PC-3 (cell line): ENCODE measurements at regions not wholly inside any gene's neighbourhood (a gene's known extent, or its start where the extent isn't known, plus 50 kb on each side); places are given as distances from the start of the nearest gene placed in this dataset.

ENCODE experiments used
- ATAC-seq: fragments of 200-7000 bp; cut with Tn5 transposase; 2 replicates; pipeline ENCODE4 v1.9.1; 2020; ENCODE audit warnings: mild to moderate bottlenecking, moderate library complexity
- BruUV-seq: library from RNA; stranded (reverse); fragments of 400-500 nt; replicated peaks from 2 replicates; lab custom pipeline; 2021; lab: Mats Ljungman, UMichigan
- CTCF ChIA-PET: fragments of 300-600 bp; sonication (Branson Sonifier 250); formaldehyde crosslinking; loops from one replicate; lab custom pipeline; 2022; ENCODE audit warnings: antibody characterized with exemption; lab: Charles Lee
- POLR2A ChIA-PET: fragments of 300-600 bp; sonication (Branson Sonifier 250); formaldehyde crosslinking; loops from one replicate; lab custom pipeline; 2022; ENCODE audit warnings: antibody characterized with exemption; ENCODE audit not compliant: unreplicated experiment; lab: Charles Lee
- DNase-seq: peaks from one replicate; pipeline ENCODE4 v3.0.0-alpha.2; 2015
- H2AFZ ChIP-seq: fragments of 300-600 bp; sonication (generic); 2 replicates; pipeline ENCODE4 v1.6.0; 2016; ENCODE audit warnings: antibody characterized with exemption, low read length
- H3F3A ChIP-seq: fragments of 300-600 bp; sonication (generic); one replicate; pipeline ENCODE4 v1.6.0; 2017; ENCODE audit warnings: antibody characterized with exemption, low read length, control low read depth, mild to moderate bottlenecking; ENCODE audit not compliant: unreplicated experiment
- H3K27ac ChIP-seq: fragments of 300-600 bp; sonication (generic); 2 replicates; pipeline ENCODE4 v1.5.1; 2016; ENCODE audit warnings: mild to moderate bottlenecking, low read length
- H3K27me3 ChIP-seq: fragments of 300-600 bp; sonication (generic); 2 replicates; pipeline ENCODE4 v1.6.1; 2016; ENCODE audit warnings: low read length, mixed read lengths
- H3K36me3 ChIP-seq: fragments of 300-600 bp; sonication (generic); 2 replicates; pipeline ENCODE4 v1.6.1; 2016; ENCODE audit warnings: low read depth, mixed run types, low read length, mixed read lengths
- H3K4me1 ChIP-seq: fragments of 300-600 bp; sonication (generic); 2 replicates; pipeline ENCODE4 v1.5.1; 2016; ENCODE audit warnings: low read length; ENCODE audit not compliant: insufficient read depth
- H3K4me2 ChIP-seq: fragments of 300-600 bp; sonication (generic); 2 replicates; pipeline ENCODE4 v1.6.0; 2016; ENCODE audit warnings: low read length
- H3K4me3 ChIP-seq: fragments of 300-600 bp; sonication (generic); 2 replicates; pipeline ENCODE4 v1.5.1; 2016; ENCODE audit warnings: mild to moderate bottlenecking, low read length, mixed read lengths
- H3K79me2 ChIP-seq: fragments of 300-600 bp; sonication (generic); 2 replicates; pipeline ENCODE4 v1.6.1; 2017; ENCODE audit warnings: low read length, mixed read lengths
- H3K9ac ChIP-seq: fragments of 300-600 bp; sonication (generic); 2 replicates; pipeline ENCODE4 v1.6.0; 2016; ENCODE audit warnings: mild to moderate bottlenecking, low read length
- H3K9me2 ChIP-seq: fragments of 300-600 bp; sonication (generic); replicated peaks from 2 replicates; pipeline ENCODE4 v1.6.1; 2016; ENCODE audit warnings: mixed run types, low read length, mixed read lengths
- H3K9me3 ChIP-seq: fragments of 300-600 bp; sonication (generic); 2 replicates; pipeline ENCODE4 v1.6.1; 2016; ENCODE audit warnings: low read length, mixed read lengths
- H4K20me1 ChIP-seq: fragments of 300-600 bp; sonication (generic); 2 replicates; pipeline ENCODE4 v1.6.1; 2016; ENCODE audit warnings: low read length, mixed read lengths
- EZH2 ChIP-seq: fragments of 300-600 bp; sonication (generic); IDR thresholded peaks from one replicate; pipeline ENCODE4 v1.6.1; 2017; ENCODE audit warnings: antibody characterized with exemption, mild to moderate bottlenecking, low read length; ENCODE audit not compliant: unreplicated experiment
- EZH2phosphoT487 ChIP-seq: fragments of 300-600 bp; sonication (generic); IDR thresholded peaks from 2 replicates; pipeline ENCODE4 v1.6.1; 2018; ENCODE audit warnings: mild to moderate bottlenecking, antibody characterized with exemption, low read length, borderline replicate concordance
- intact Hi-C: fragments of 100-400 bp; cut with micrococcal nuclease; formaldehyde crosslinking; loops from 2 replicates; pipeline ENCODE4 v1.9.0; 2023
- TF ChIP-seq, protein P1 (sequence below): fragments of 300-600 bp; sonication (generic); conservative IDR thresholded peaks from 2 replicates; pipeline ENCODE4 v1.5.1; 2017; ENCODE audit warnings: antibody characterized with exemption, low read depth, mild to moderate bottlenecking, low read length

DNA sequence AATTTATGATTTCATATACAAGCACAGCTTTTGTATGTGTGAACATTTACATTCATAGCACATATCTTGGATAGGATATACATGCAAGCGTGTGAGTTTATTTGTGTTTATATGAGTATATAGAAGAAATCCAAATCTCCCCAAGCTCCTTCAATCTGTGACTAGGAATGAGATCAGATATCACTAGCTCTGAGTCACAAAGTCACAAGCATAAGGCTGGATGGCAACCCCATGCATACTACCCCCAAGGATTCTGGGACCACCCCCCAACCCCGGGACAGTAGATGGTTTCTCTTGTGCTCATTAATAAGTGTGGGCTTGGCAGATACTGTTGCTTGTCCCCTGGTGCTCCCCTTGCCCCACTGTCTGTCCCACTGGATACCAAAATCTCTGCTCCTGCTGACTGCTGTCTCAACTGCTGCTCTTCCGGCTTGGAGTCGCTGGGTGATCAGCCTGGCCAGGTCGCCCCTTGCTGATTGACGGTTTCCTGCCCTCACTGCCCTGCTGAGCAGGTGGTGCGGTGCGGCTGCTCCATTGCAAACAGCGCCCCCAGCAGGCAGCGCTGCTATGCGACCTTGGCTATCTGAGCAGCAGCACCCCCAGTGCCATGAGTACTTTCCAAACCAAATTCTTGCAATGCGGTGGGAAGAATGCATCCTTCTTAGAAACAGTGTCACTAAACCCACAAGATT is 279.4 kb downstream of the CD83 start:
- no peak overlapping the region for H3K27ac ChIP-seq
- H3K4me2 ChIP-seq: peak overlapping the region; percentile 35
- DNase-seq (peak; percentile 52), ATAC-seq (peak; percentile 65; the same call in 1 of the 2 replicates)
- no peaks in the 10 kb centered on the region for H3K9me3 ChIP-seq
- TF ChIP-seq, protein P1, sequence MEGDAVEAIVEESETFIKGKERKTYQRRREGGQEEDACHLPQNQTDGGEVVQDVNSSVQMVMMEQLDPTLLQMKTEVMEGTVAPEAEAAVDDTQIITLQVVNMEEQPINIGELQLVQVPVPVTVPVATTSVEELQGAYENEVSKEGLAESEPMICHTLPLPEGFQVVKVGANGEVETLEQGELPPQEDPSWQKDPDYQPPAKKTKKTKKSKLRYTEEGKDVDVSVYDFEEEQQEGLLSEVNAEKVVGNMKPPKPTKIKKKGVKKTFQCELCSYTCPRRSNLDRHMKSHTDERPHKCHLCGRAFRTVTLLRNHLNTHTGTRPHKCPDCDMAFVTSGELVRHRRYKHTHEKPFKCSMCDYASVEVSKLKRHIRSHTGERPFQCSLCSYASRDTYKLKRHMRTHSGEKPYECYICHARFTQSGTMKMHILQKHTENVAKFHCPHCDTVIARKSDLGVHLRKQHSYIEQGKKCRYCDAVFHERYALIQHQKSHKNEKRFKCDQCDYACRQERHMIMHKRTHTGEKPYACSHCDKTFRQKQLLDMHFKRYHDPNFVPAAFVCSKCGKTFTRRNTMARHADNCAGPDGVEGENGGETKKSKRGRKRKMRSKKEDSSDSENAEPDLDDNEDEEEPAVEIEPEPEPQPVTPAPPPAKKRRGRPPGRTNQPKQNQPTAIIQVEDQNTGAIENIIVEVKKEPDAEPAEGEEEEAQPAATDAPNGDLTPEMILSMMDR: peak; percentile 58
- TF ChIP-seq EZH2 (no peak), EZH2phosphoT487 (no peak)
- no peaks in the 10 kb centered on the region for H3K79me2 ChIP-seq
- BruUV-seq: no TSS peak
- no peaks in the 10 kb centered on the region for H3K27me3 ChIP-seq
- no peaks in the 10 kb centered on the region for H3F3A ChIP-seq
- intact Hi-C loops: no loop called here
- no peak overlapping the region for H3K4me3 ChIP-seq
- H3K4me1 ChIP-seq: peaks cover 4% of the 10 kb centered on the region; the same call in 1 of the 2 replicates
- H3K36me3 ChIP-seq: no peaks in the 10 kb centered on the region
- no peak overlapping the region for H3K9ac ChIP-seq
- H2AFZ ChIP-seq: no peak overlapping the region
- H3K9me2 ChIP-seq: no peaks in the 10 kb centered on the region
- H4K20me1 ChIP-seq: no peaks in the 10 kb centered on the region
- ChIA-PET POLR2A (no interaction called here), CTCF (interaction anchor here (0.6 kb wide), 1 partner anchor 142 kb away, joined by 3 read pairs; no protein-coding TSS in a partner anchor)

DNA sequence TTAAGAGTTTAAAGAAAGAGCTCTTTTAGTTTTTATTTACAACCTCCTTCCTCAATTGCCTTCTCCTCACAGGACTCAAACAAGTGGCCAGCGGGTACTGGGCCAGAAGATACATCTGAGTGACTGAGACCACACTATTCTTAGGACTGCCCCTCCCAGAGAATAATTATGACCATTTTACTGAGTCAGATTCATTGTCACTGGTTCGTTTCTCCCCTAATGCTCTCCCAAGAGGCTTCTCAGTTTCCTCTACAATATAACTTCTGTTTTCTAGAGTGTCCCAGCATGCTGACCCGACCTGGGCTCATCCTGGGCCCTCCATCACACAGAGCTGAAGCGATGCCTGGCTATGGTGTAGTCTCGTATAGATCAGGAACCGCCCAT is 279.9 kb downstream of the CD83 start:
- no TSS peak for BruUV-seq
- ChIA-PET CTCF (no interaction called here), POLR2A (no interaction called here)

DNA sequence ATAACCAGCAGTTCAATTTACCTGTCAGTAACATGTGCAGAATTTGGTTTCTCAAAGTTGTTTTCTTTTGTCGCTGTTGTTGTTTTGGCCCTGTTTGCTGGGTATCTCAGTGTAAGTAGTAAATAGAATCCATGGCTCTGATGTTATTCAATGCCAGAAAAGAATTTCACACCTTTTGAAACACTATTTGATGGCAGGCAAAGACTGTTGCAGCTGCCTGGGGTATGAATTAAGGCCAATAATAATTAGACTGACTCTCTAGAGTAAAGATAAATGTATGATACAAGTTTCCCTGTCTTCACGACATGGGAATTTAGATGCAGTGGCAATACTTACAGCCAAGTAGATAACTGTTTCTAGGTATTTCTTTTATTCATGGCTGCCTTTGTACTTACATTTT is 281.4 kb downstream of the CD83 start:
- no peaks in the 10 kb centered on the region for H3K36me3 ChIP-seq
- no peaks in the 10 kb centered on the region for H4K20me1 ChIP-seq
- no peak overlapping the region for H3K4me3 ChIP-seq
- H3K27me3 ChIP-seq: no peaks in the 10 kb centered on the region
- no peaks in the 10 kb centered on the region for H3K79me2 ChIP-seq
- H3K4me1 ChIP-seq: peaks cover 4% of the 10 kb centered on the region; the same call in 1 of the 2 replicates
- H3F3A ChIP-seq: no peaks in the 10 kb centered on the region
- H3K9me2 ChIP-seq: no peaks in the 10 kb centered on the region
- H3K9ac ChIP-seq: no peak overlapping the region
- no peak overlapping the region for H3K4me2 ChIP-seq
- TF ChIP-seq EZH2phosphoT487: no peak
- TF ChIP-seq EZH2: no peak
- TF ChIP-seq, protein P1: no peak
- no peak overlapping the region for H3K27ac ChIP-seq
- no peak overlapping the region for H2AFZ ChIP-seq
- ChIA-PET POLR2A (no interaction called here), CTCF (no interaction called here)
- DNase-seq (no peak), ATAC-seq (no peak)
- H3K9me3 ChIP-seq: no peaks in the 10 kb centered on the region
- no TSS peak for BruUV-seq
- intact Hi-C loops: no loop called here

More for the DNA sequence above, 279.9 kb downstream of the CD83 start:
- no peaks in the 10 kb centered on the region for H4K20me1 ChIP-seq
- H3K36me3 ChIP-seq: no peaks in the 10 kb centered on the region
- no peaks in the 10 kb centered on the region for H3K27me3 ChIP-seq
- H3K4me1 ChIP-seq: peaks cover 4% of the 10 kb centered on the region; the same call in 1 of the 2 replicates
- ATAC-seq: no peak
- H3K9me2 ChIP-seq: no peaks in the 10 kb centered on the region
- no peak overlapping the region for H3K4me3 ChIP-seq
- H3F3A ChIP-seq: no peaks in the 10 kb centered on the region
- no peak overlapping the region for H2AFZ ChIP-seq
- no peak for TF ChIP-seq EZH2phosphoT487
- no peak for TF ChIP-seq EZH2
- TF ChIP-seq, protein P1: no peak
- DNase-seq: no peak
- intact Hi-C loops: no loop called here
- no peak overlapping the region for H3K27ac ChIP-seq
- no peak overlapping the region for H3K4me2 ChIP-seq
- no peak overlapping the region for H3K9ac ChIP-seq
- H3K9me3 ChIP-seq: no peaks in the 10 kb centered on the region
- no peaks in the 10 kb centered on the region for H3K79me2 ChIP-seq
